ENCODE measurements at regions not wholly inside any gene's neighbourhood (a gene's known extent, or its start where the extent isn't known, plus 50 kb on each side); places are given as distances from the start of the nearest gene placed in this dataset.

- Histone ChIP-seq H3K4me3 (no peak overlapping the region), H3K4me1 (ENCODE audit: insufficient read depth) (no peaks in the 10 kb centered on the region), H3K27ac (no peak overlapping the region), H3K36me3 (no peaks in the 10 kb centered on the region), H3K9me3 (no peaks in the 10 kb centered on the region), H3K27me3 (no peaks in the 10 kb centered on the region)
- 69 to 75% (median 69%) methylated on average over 5 of the region's 5 CpGs for WGBS, 3 donors
- no peak for DNase-seq
- intact Hi-C loops (cut with DNase I): no loop called here
- no peak for TF ChIP-seq POLR2A (IDR thresholded peaks at IDR 0.05)
- TF ChIP-seq CTCF (IDR thresholded peaks at IDR 0.05): no peak
- TF ChIP-seq EP300 (IDR thresholded peaks at IDR 0.05): no peak
Observed at GRCh38 chr10:65319493-65319892, 1606.3 kb upstream of the LRRTM3 start.

GRCh38 chr10:65320236-65321026 is 1605.4 kb upstream of the LRRTM3 start:
- no peaks in the 10 kb centered on the region for H3K9me3 ChIP-seq
- H3K4me3 ChIP-seq: no peak overlapping the region
- no peak overlapping the region for H3K27ac ChIP-seq
- H3K36me3 ChIP-seq: no peaks in the 10 kb centered on the region
- TF ChIP-seq EP300 (IDR thresholded peaks at IDR 0.05): no peak
- no peak for TF ChIP-seq CTCF (IDR thresholded peaks at IDR 0.05)
- TF ChIP-seq POLR2A (IDR thresholded peaks at IDR 0.05): no peak
- H3K4me1 ChIP-seq (ENCODE audit: insufficient read depth): no peaks in the 10 kb centered on the region
- H3K27me3 ChIP-seq: no peaks in the 10 kb centered on the region
- 60 to 76% (median 63%) methylated on average over 3 of the region's 3 CpGs for WGBS, 3 donors
- DNase-seq: no peak
- intact Hi-C loops (cut with DNase I): no loop called here

GRCh38 chr10:65323802-65324201 is 1602.0 kb upstream of the LRRTM3 start:
- 91 to 96% (median 92%) methylated on average over 6 of the region's 6 CpGs for WGBS, 3 donors

GRCh38 chr10:65325913-65326312 is 1599.9 kb upstream of the LRRTM3 start:
- Histone ChIP-seq H3K27ac (no peak overlapping the region), H3K36me3 (no peaks in the 10 kb centered on the region), H3K4me1 (ENCODE audit: insufficient read depth) (no peaks in the 10 kb centered on the region), H3K4me3 (no peak overlapping the region), H3K9me3 (no peaks in the 10 kb centered on the region), H3K27me3 (no peaks in the 10 kb centered on the region)
- no peak for DNase-seq
- TF ChIP-seq CTCF (IDR thresholded peaks at IDR 0.05) (no peak), EP300 (IDR thresholded peaks at IDR 0.05) (no peak), POLR2A (IDR thresholded peaks at IDR 0.05) (no peak)
- intact Hi-C loops (cut with DNase I): no loop called here
- 64 to 67% (median 65%) methylated on average over 2 of the region's 2 CpGs for WGBS, 3 donors

More at GRCh38 chr10:65323802-65324201, 1602.0 kb upstream of the LRRTM3 start:
- H3K9me3 ChIP-seq: no peaks in the 10 kb centered on the region
- no peak for DNase-seq
- no peaks in the 10 kb centered on the region for H3K4me1 ChIP-seq (ENCODE audit: insufficient read depth)
- H3K36me3 ChIP-seq: no peaks in the 10 kb centered on the region
- no peak for TF ChIP-seq CTCF (IDR thresholded peaks at IDR 0.05)
- no peak for TF ChIP-seq POLR2A (IDR thresholded peaks at IDR 0.05)
- no peak for TF ChIP-seq EP300 (IDR thresholded peaks at IDR 0.05)
- no peak overlapping the region for H3K27ac ChIP-seq
- intact Hi-C loops (cut with DNase I): no loop called here
- no peaks in the 10 kb centered on the region for H3K27me3 ChIP-seq
- no peak overlapping the region for H3K4me3 ChIP-seq
